Skeletal muscle tissue (tissue), 3 donors: ENCODE measurements at regions not wholly inside any gene's neighbourhood (a gene's known extent, or its start where the extent isn't known, plus 50 kb on each side); places are given as distances from the start of the nearest gene placed in this dataset.

Experiments used
- H3K27ac ChIP-seq: one replicate; pipeline ENCODE4 v1.7.0; 2013; ENCODE audit warnings: mild to moderate bottlenecking, low read depth, low read length, inconsistent platforms
- H3K27me3 ChIP-seq, 3 donors: one replicate each; pipeline ENCODE4 v1.7.0; 2013; ENCODE audit warnings: low read length in 3 of 3; ENCODE audit not compliant: control insufficient read depth in 3 of 3, insufficient read depth in 3 of 3
- H3K36me3 ChIP-seq, 3 donors: one replicate each; pipeline ENCODE4 v1.7.0; 2013; ENCODE audit warnings: low read length in 3 of 3; ENCODE audit not compliant: control insufficient read depth in 3 of 3, insufficient read depth in 3 of 3
- H3K4me1 ChIP-seq, 3 donors: one replicate each; pipeline ENCODE4 v1.7.0; 2013; ENCODE audit warnings: low read length in 3 of 3, mild to moderate bottlenecking in 3 of 3; ENCODE audit not compliant: control insufficient read depth in 3 of 3, insufficient read depth in 3 of 3
- H3K4me3 ChIP-seq, 3 donors: one replicate each; pipeline ENCODE4 v1.7.0; 2013; ENCODE audit warnings: low read length in 3 of 3
- H3K9ac ChIP-seq, 3 donors: one replicate each; pipeline ENCODE4 v1.7.0; 2013; ENCODE audit warnings: low read length in 3 of 3, mild to moderate bottlenecking in 3 of 3, moderate library complexity in 2 of 3, low read depth in 1 of 3
- H3K9me3 ChIP-seq, 3 donors: one replicate each; pipeline ENCODE4 v1.7.0; 2013; ENCODE audit warnings: low read length in 3 of 3; ENCODE audit not compliant: control insufficient read depth in 3 of 3
- donor health status: Osteomylitis.

GRCh38 chr7:41835976-41836530 is 133.2 kb upstream of the INHBA start:
- Histone ChIP-seq H3K36me3 (no peaks in the 10 kb centered on the region), H3K4me3 (no peak overlapping the region), H3K9ac (no peak overlapping the region), H3K9me3 (peaks cover 0 to 2% (median 0%) of the 10 kb centered on the region in 3 donors), H3K4me1 (peaks cover 0 to 3% (median 0%) of the 10 kb centered on the region in 3 donors), H3K27me3 (no peaks in the 10 kb centered on the region), H3K27ac (no peak overlapping the region)

GRCh38 chr7:41834805-41835694 is 132.2 kb upstream of the INHBA start:
- Histone ChIP-seq H3K9me3 (peaks cover 0 to 2% (median 0%) of the 10 kb centered on the region in 3 donors), H3K36me3 (no peaks in the 10 kb centered on the region), H3K27ac (peak overlapping the region; percentile 49), H3K9ac (no peak overlapping the region), H3K27me3 (no peaks in the 10 kb centered on the region), H3K4me1 (peaks cover 0 to 3% (median 0%) of the 10 kb centered on the region in 3 donors), H3K4me3 (peak overlapping the region in 1 of 3 donors; percentile 44)

GRCh38 chr7:41832941-41833340 is 130.1 kb upstream of the INHBA start:
- Histone ChIP-seq H3K4me1 (peaks cover 0 to 3% (median 0%) of the 10 kb centered on the region in 3 donors), H3K27ac (no peak overlapping the region), H3K9me3 (peaks cover 0 to 2% (median 0%) of the 10 kb centered on the region in 3 donors), H3K9ac (no peak overlapping the region), H3K4me3 (no peak overlapping the region), H3K27me3 (no peaks in the 10 kb centered on the region), H3K36me3 (no peaks in the 10 kb centered on the region)

GRCh38 chr7:41830271-41830670 is 127.4 kb upstream of the INHBA start:
- Histone ChIP-seq H3K9ac (no peak overlapping the region), H3K9me3 (peaks cover 0 to 2% (median 0%) of the 10 kb centered on the region in 3 donors), H3K4me3 (no peak overlapping the region), H3K36me3 (no peaks in the 10 kb centered on the region), H3K27me3 (no peaks in the 10 kb centered on the region), H3K4me1 (peaks cover 0 to 3% (median 0%) of the 10 kb centered on the region in 3 donors), H3K27ac (no peak overlapping the region)

GRCh38 chr7:41828911-41829310 is 126.0 kb upstream of the INHBA start:
- H3K4me3 ChIP-seq: no peak overlapping the region
- H3K27me3 ChIP-seq: no peaks in the 10 kb centered on the region
- H3K36me3 ChIP-seq: no peaks in the 10 kb centered on the region
- no peaks in the 10 kb centered on the region for H3K4me1 ChIP-seq
- no peak overlapping the region for H3K27ac ChIP-seq
- no peak overlapping the region for H3K9ac ChIP-seq
- H3K9me3 ChIP-seq: peaks cover 0 to 2% (median 0%) of the 10 kb centered on the region in 3 donors

- Histone ChIP-seq H3K4me1 (no peaks in the 10 kb centered on the region), H3K4me3 (no peak overlapping the region), H3K9me3 (peaks cover 0 to under 1% (median 0%) of the 10 kb centered on the region in 3 donors), H3K9ac (no peak overlapping the region), H3K27ac (no peak overlapping the region), H3K36me3 (no peaks in the 10 kb centered on the region), H3K27me3 (no peaks in the 10 kb centered on the region)
Measured at GRCh38 chr7:41826641-41827040, 123.8 kb upstream of the INHBA start.

- Histone ChIP-seq H3K9me3 (no peaks in the 10 kb centered on the region), H3K27ac (no peak overlapping the region), H3K36me3 (no peaks in the 10 kb centered on the region), H3K27me3 (no peaks in the 10 kb centered on the region), H3K4me3 (no peak overlapping the region), H3K9ac (no peak overlapping the region), H3K4me1 (no peaks in the 10 kb centered on the region)
Measured at GRCh38 chr7:41825927-41826480, 123.1 kb upstream of the INHBA start.

- no peaks in the 10 kb centered on the region for H3K27me3 ChIP-seq
- no peaks in the 10 kb centered on the region for H3K9me3 ChIP-seq
- no peak overlapping the region for H3K27ac ChIP-seq
- H3K9ac ChIP-seq: no peak overlapping the region
- H3K4me1 ChIP-seq: no peaks in the 10 kb centered on the region
- no peaks in the 10 kb centered on the region for H3K36me3 ChIP-seq
- H3K4me3 ChIP-seq: no peak overlapping the region
Measured at GRCh38 chr7:41824284-41824683, 121.4 kb upstream of the INHBA start.

- Histone ChIP-seq H3K9me3 (no peaks in the 10 kb centered on the region), H3K36me3 (no peaks in the 10 kb centered on the region), H3K27ac (no peak overlapping the region)
Measured at GRCh38 chr7:41822259-41822817, 119.4 kb upstream of the INHBA start.

More at GRCh38 chr7:41822259-41822817, 119.4 kb upstream of the INHBA start:
- no peaks in the 10 kb centered on the region for H3K27me3 ChIP-seq
- no peak overlapping the region for H3K9ac ChIP-seq
- H3K4me1 ChIP-seq: no peaks in the 10 kb centered on the region
- no peak overlapping the region for H3K4me3 ChIP-seq
